Body of pancreas (tissue), 4 donors: ENCODE measurements at regions not wholly inside any gene's neighbourhood (a gene's known extent, or its start where the extent isn't known, plus 50 kb on each side); places are given as distances from the start of the nearest gene placed in this dataset.

Experiments
- ATAC-seq: fragments of 150-250 bp; one replicate; pipeline ENCODE4 v1.9.1; 2016
- DNase-seq, 4 donors: peaks; one replicate each; pipeline ENCODE4 v3.0.0-alpha.2; 2019
- H3K27ac ChIP-seq, 4 donors: fragments of 200-600 bp; sonication (generic); 1 replicate in 3 of 4; 2 replicates in 1 of 4; pipeline versions ENCODE4 v1.5.1 to v1.6.1; 2016 to 2019; ENCODE audit warnings: mild to moderate bottlenecking in 1 of 4, mixed read lengths in 1 of 4, moderate library complexity in 1 of 4
- H3K27me3 ChIP-seq, 2 donors: fragments of 200-600 bp; sonication (generic); one replicate each; pipeline ENCODE4 v1.6.0; 2016; ENCODE audit warnings: mild to moderate bottlenecking in 1 of 2
- H3K36me3 ChIP-seq, 2 donors: fragments of 200-600 bp; sonication (generic); replicated peaks in 1 of 2; 2 replicates each; pipeline ENCODE4 v1.5.1; 2016; ENCODE audit warnings: low read depth in 2 of 2; ENCODE audit not compliant: insufficient read depth in 1 of 2
- H3K4me1 ChIP-seq: fragments of 200-600 bp; sonication (generic); one replicate; pipeline ENCODE4 v1.6.0; 2016
- H3K4me3 ChIP-seq, 2 donors: fragments of 200-600 bp; sonication (generic); 1 replicate in 1 of 2; 2 replicates in 1 of 2; pipeline ENCODE4 v1.5.1; 2016 to 2019
- H3K9me3 ChIP-seq, 3 donors: fragments of 200-600 bp; sonication (generic); 1 replicate in 2 of 3; 2 replicates in 1 of 3; pipeline ENCODE4 v1.5.1; 2016
- CTCF ChIP-seq, 7 experiments: fragments of 450-650 bp in 4 of 7; fragments of 200-600 bp in 3 of 7; sonication (generic) in 3 of 7; IDR thresholded peaks; one replicate each; pipeline ENCODE4 v1.5.1; 2016 to 2019; ENCODE audit warnings: antibody characterized with exemption in 7 of 7
- POLR2A ChIP-seq, 3 donors: fragments of 450-650 bp; IDR thresholded peaks; one replicate each; pipeline ENCODE4 v1.6.1; 2016; ENCODE audit warnings: antibody characterized with exemption in 3 of 3, mild to moderate bottlenecking in 2 of 3
- WGBS, 2 donors: methylation state at CpG; one replicate each; pipeline ENCODE4 v1.1.5; 2017; 5-methylcytosine and 5-hydroxymethylcytosine counted together
- intact Hi-C: fragments of 100-400 bp; cut with DNase I; formaldehyde crosslinking; loops from one replicate; pipeline ENCODE4 v1.15.1; 2023

GRCh38 chr2:8389431-8390108, 292.3 kb upstream of the ID2 start:
- DNase-seq (no peak), ATAC-seq (peak; percentile 75)
- Histone ChIP-seq H3K27ac (peak overlapping the region in 3 of 4 donors; percentile 33 to 78 (median 37)), H3K4me1 (no peaks in the 10 kb centered on the region), H3K4me3 (no peak overlapping the region), H3K36me3 (no peaks in the 10 kb centered on the region), H3K9me3 (no peaks in the 10 kb centered on the region), H3K27me3 (no peaks in the 10 kb centered on the region)
- TF ChIP-seq CTCF (IDR thresholded peaks at IDR 0.05): no peak
- no peak for TF ChIP-seq POLR2A (IDR thresholded peaks at IDR 0.05)
- 42 to 57% methylated on average over 4 of the region's 4 CpGs for WGBS, 2 donors
- intact Hi-C loops: no loop called here

- ATAC-seq (no peak), DNase-seq (no peak)
- no peaks in the 10 kb centered on the region for H3K27me3 ChIP-seq
- H3K4me3 ChIP-seq: no peak overlapping the region
- no peaks in the 10 kb centered on the region for H3K36me3 ChIP-seq
- TF ChIP-seq CTCF (IDR thresholded peaks at IDR 0.05) (no peak), POLR2A (IDR thresholded peaks at IDR 0.05) (no peak)
- 77 to 83% methylated on average over 2 of the region's 2 CpGs for WGBS, 2 donors
- intact Hi-C loops: no loop called here
- H3K27ac ChIP-seq: no peak overlapping the region
- no peaks in the 10 kb centered on the region for H3K9me3 ChIP-seq
- H3K4me1 ChIP-seq: no peaks in the 10 kb centered on the region
Measured at GRCh38 chr2:8391126-8391525, 290.7 kb upstream of the ID2 start.

GRCh38 chr2:8391584-8391983, 290.3 kb upstream of the ID2 start:
- no peak for TF ChIP-seq POLR2A (IDR thresholded peaks at IDR 0.05)
- TF ChIP-seq CTCF (IDR thresholded peaks at IDR 0.05): no peak
- ATAC-seq (no peak), DNase-seq (no peak)
- intact Hi-C loops: no loop called here
- no peak overlapping the region for H3K4me3 ChIP-seq
- no peak overlapping the region for H3K27ac ChIP-seq
- WGBS, 2 donors: 76 to 86% methylated on average over 3 of the region's 3 CpGs
- no peaks in the 10 kb centered on the region for H3K27me3 ChIP-seq
- H3K4me1 ChIP-seq: no peaks in the 10 kb centered on the region
- H3K36me3 ChIP-seq: no peaks in the 10 kb centered on the region
- H3K9me3 ChIP-seq: no peaks in the 10 kb centered on the region

GRCh38 chr2:8392098-8392866, 289.6 kb upstream of the ID2 start:
- no peaks in the 10 kb centered on the region for H3K4me1 ChIP-seq
- H3K36me3 ChIP-seq: no peaks in the 10 kb centered on the region
- H3K27ac ChIP-seq: no peak overlapping the region
- no peak overlapping the region for H3K4me3 ChIP-seq
- no peaks in the 10 kb centered on the region for H3K9me3 ChIP-seq
- intact Hi-C loops: no loop called here
- TF ChIP-seq CTCF (IDR thresholded peaks at IDR 0.05) (no peak), POLR2A (IDR thresholded peaks at IDR 0.05) (no peak)
- ATAC-seq (no peak), DNase-seq (no peak)
- H3K27me3 ChIP-seq: no peaks in the 10 kb centered on the region
- 80 to 94% methylated on average over 9 to 12 of the region's 12 CpGs for WGBS, 2 donors
